SK-N-SH (cell line): ENCODE measurements at regions not wholly inside any gene's neighbourhood (a gene's known extent, or its start where the extent isn't known, plus 50 kb on each side); places are given as distances from the start of the nearest gene placed in this dataset.
"Not testable (repeated sequence)": the region's sequence is repeated elsewhere in the genome, so short reads cannot be mapped to it uniquely, and the experiment has no call there.

Experiments
- CTCF ChIA-PET: fragments of 300-600, 350-600 bp; formaldehyde crosslinking; extraction: SDS; loops from one replicate; lab custom pipeline; 2021; lab: Yijun Ruan, JAX
- POLR2A ChIA-PET: fragments of 350-600 bp; sonication (Branson Sonifier 250); formaldehyde crosslinking; extraction: SDS; loops from one replicate; lab custom pipeline; 2020; ENCODE audit warnings: antibody characterized with exemption, inconsistent platforms; lab: Yijun Ruan, JAX
- DNase-seq: peaks from one replicate; pipeline ENCODE4 v3.0.0; 2012
- H2AFZ ChIP-seq: fragments of 200-600 bp; sonication (generic); 2 replicates; pipeline ENCODE4 v1.8.1; 2016; ENCODE audit warnings: antibody characterized with exemption, mild to moderate bottlenecking, low read depth
- H3F3A ChIP-seq: fragments of 200-600 bp; sonication (generic); replicated peaks from 2 replicates; pipeline ENCODE3; 2016; ENCODE audit warnings: antibody characterized with exemption, mild to moderate bottlenecking; ENCODE audit not compliant: insufficient read depth
- H3K27ac ChIP-seq, 2 experiments: fragments of 200-500 bp in 1 of 2; fragments of 200-600 bp in 1 of 2; sonication (Bioruptor generic) in 1 of 2; sonication (generic), shearing (Covaris generic) in 1 of 2; 2 replicates each; pipeline versions ENCODE4 v1.5.1 to v1.6.1; 2014 to 2016; ENCODE audit warnings: low read depth in 2 of 2, inconsistent platforms in 1 of 2, low read length in 1 of 2, mild to moderate bottlenecking in 1 of 2, mixed read lengths in 1 of 2
- H3K27me3 ChIP-seq: fragments of 200-600 bp; sonication (generic), shearing (Covaris generic); 2 replicates; pipeline ENCODE4 v1.6.1; 2016; ENCODE audit warnings: mixed run types; ENCODE audit not compliant: insufficient read depth
- H3K36me3 ChIP-seq, 2 experiments: fragments of 200-500 bp in 1 of 2; fragments of 200-600 bp in 1 of 2; sonication (Bioruptor generic) in 1 of 2; sonication (generic) in 1 of 2; replicated peaks in 1 of 2; 2 replicates each; pipeline versions ENCODE3 to v1.5.1; 2014 to 2016; ENCODE audit warnings: low read length in 1 of 2, mild to moderate bottlenecking in 1 of 2; ENCODE audit not compliant: insufficient read depth in 2 of 2, control insufficient read depth in 1 of 2
- H3K4me1 ChIP-seq, 2 experiments: fragments of 200-500 bp in 1 of 2; fragments of 200-600 bp in 1 of 2; sonication (Bioruptor generic) in 1 of 2; sonication (generic), shearing (Covaris generic) in 1 of 2; 2 replicates each; pipeline versions ENCODE4 v1.5.1 to v1.6.1; 2014 to 2016; ENCODE audit warnings: low read depth in 1 of 2, low read length in 1 of 2, mixed run types in 1 of 2; ENCODE audit not compliant: insufficient read depth in 2 of 2, control insufficient read depth in 1 of 2
- H3K4me2 ChIP-seq: fragments of 200-600 bp; sonication (generic), shearing (Covaris generic); 2 replicates; pipeline ENCODE4 v1.6.1; 2017; ENCODE audit warnings: mixed run types
- H3K4me3 ChIP-seq, 2 experiments: fragments of 200-500 bp in 1 of 2; fragments of 200-600 bp in 1 of 2; sonication (Bioruptor generic) in 1 of 2; sonication (generic), shearing (Covaris generic) in 1 of 2; 2 replicates each; pipeline versions ENCODE4 v1.5.1 to v1.8.1; 2014 to 2016; ENCODE audit warnings: low read depth in 2 of 2, inconsistent platforms in 1 of 2, low read length in 1 of 2, mild to moderate bottlenecking in 1 of 2, mixed read lengths in 1 of 2, moderate library complexity in 1 of 2
- H3K79me2 ChIP-seq: fragments of 200-600 bp; sonication (generic); 2 replicates; pipeline ENCODE4 v1.8.1; 2017; ENCODE audit warnings: mild to moderate bottlenecking; ENCODE audit not compliant: insufficient read depth
- H3K9ac ChIP-seq: fragments of 200-600 bp; sonication (generic); 2 replicates; pipeline ENCODE4 v1.6.1; 2017; ENCODE audit warnings: mixed run types
- H3K9me2 ChIP-seq: fragments of 200-600 bp; sonication (generic); 2 replicates; pipeline ENCODE4 v1.6.1; 2017; ENCODE audit warnings: mixed run types
- H3K9me3 ChIP-seq: fragments of 200-600 bp; sonication (generic); 2 replicates; pipeline ENCODE4 v1.6.1; 2017; ENCODE audit warnings: mixed run types, mild to moderate bottlenecking, moderate library complexity
- H4K20me1 ChIP-seq: fragments of 200-600 bp; sonication (generic); 2 replicates; pipeline ENCODE4 v1.6.1; 2017; ENCODE audit warnings: mild to moderate bottlenecking, mixed run types; ENCODE audit not compliant: insufficient read depth
- EP300 ChIP-seq, 2 experiments: IDR thresholded peaks; 2 replicates each; pipeline versions ENCODE4 v1.4.0 to v1.6.1; 2012; ENCODE audit warnings: borderline replicate concordance in 1 of 2, low read depth in 1 of 2, low read length in 1 of 2
- EZH2phosphoT487 ChIP-seq: fragments of 200-600 bp; sonication (generic); IDR thresholded peaks from 2 replicates; pipeline ENCODE4 v1.6.1; 2017; ENCODE audit warnings: low read depth, mixed run types, mild to moderate bottlenecking, antibody characterized with exemption, moderate library complexity, borderline replicate concordance
- FOSL2 ChIP-seq: IDR thresholded peaks from 2 replicates; pipeline ENCODE4 v1.4.0; 2012; ENCODE audit warnings: low read depth, mild to moderate bottlenecking, moderate library complexity, borderline replicate concordance
- FOXM1 ChIP-seq: IDR thresholded peaks from 2 replicates; pipeline ENCODE4 v1.4.0; 2012; ENCODE audit warnings: low read depth, mild to moderate bottlenecking
- JUND ChIP-seq: IDR thresholded peaks from 2 replicates; pipeline ENCODE4 v1.4.0; 2012
- MEF2A ChIP-seq: IDR thresholded peaks from 2 replicates; pipeline ENCODE4 v1.4.0; 2012; ENCODE audit warnings: low read depth, borderline replicate concordance
- NRF1 ChIP-seq: IDR thresholded peaks from 2 replicates; pipeline ENCODE4 v1.6.1; 2012; ENCODE audit warnings: low read depth, mild to moderate bottlenecking, low read length
- RAD21 ChIP-seq: IDR thresholded peaks from 2 replicates; pipeline ENCODE4 v1.6.1; 2012; ENCODE audit warnings: mild to moderate bottlenecking, low read length
- RFX5 ChIP-seq: IDR thresholded peaks from 2 replicates; pipeline ENCODE4 v1.6.1; 2012; ENCODE audit warnings: mild to moderate bottlenecking, improper control_type of control experiment, low read length
- TAF1 ChIP-seq: IDR thresholded peaks from 2 replicates; pipeline ENCODE4 v1.6.1; 2012; ENCODE audit warnings: low read depth, mild to moderate bottlenecking, low read length, moderate library complexity, borderline replicate concordance
- TCF12 ChIP-seq: IDR thresholded peaks from 2 replicates; pipeline ENCODE4 v1.4.0; 2012
- WGBS: methylation state at CpG from one replicate; pipeline ENCODE4 v1.1.6; 2017; ENCODE audit warnings: low lambda C conversion rate; 5-methylcytosine and 5-hydroxymethylcytosine counted together
- TF ChIP-seq, protein P1 (sequence below): IDR thresholded peaks from 2 replicates; pipeline ENCODE4 v1.4.0; 2012; ENCODE audit warnings: low read depth, borderline replicate concordance
- TF ChIP-seq, protein P2 (sequence below): IDR thresholded peaks from 2 replicates; pipeline ENCODE4 v1.4.0; 2012; ENCODE audit warnings: low read depth
- TF ChIP-seq, protein P3 (sequence below): IDR thresholded peaks from 2 replicates; pipeline ENCODE4; 2012

DNA sequence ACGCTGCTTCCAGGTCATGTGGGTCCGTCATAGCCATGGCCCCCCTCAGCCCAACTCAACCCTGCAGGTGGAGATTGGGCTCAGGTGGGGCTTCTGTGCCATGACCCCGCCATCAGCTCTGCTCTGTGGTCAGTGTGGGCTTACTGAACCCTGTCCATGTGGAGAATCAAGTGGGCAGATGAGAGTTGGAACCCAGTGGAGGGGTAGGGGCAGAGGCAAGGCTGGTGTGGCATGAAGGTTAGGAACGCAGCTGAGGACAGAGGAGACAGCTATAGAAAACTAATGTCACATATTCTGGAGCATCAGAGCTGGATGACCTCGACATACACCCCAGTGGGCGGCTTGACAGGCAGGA is 355.9 kb downstream of the PTPRU start (continued):
- TF ChIP-seq RFX5 (no peak), FOXM1 (no peak), TAF1 (no peak)
- TF ChIP-seq, all 33 proteins: peak for 0

DNA sequence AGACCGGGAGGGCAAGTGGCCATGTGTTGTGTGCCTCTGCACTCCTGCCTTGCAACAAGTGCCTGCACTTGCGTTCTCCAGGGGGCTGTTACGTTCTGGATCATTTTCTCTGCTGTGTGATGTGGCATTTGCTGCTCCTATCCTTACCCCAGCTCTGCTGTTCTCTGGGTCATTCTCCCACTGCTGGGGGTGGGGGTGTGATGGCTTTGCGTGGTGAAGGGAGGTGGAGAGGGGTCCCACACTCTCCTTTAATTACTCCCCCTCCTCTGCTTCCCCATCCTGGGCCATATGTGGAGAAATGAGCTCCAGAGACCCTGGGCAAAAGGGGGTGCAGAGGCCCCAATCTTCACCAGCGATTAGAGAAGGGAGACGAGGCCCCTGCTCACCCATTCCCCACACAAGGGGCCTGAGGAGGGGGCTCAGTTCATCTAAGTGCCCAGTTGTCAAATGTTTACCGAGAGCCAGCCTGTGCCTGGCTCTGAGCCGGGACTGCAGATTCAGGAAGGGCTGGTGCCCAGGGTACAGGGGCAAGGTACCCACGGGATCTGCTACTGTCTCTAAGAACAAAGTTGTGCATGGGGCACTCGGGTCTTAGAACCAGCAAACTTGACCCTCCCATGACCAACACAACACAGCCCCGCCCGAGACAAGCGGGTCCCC is 355.4 kb downstream of the PTPRU start:
- TF ChIP-seq NRF1 (no peak), RAD21 (no peak), MEF2A (no peak), TAF1 (no peak)
- TF ChIP-seq, protein P1, sequence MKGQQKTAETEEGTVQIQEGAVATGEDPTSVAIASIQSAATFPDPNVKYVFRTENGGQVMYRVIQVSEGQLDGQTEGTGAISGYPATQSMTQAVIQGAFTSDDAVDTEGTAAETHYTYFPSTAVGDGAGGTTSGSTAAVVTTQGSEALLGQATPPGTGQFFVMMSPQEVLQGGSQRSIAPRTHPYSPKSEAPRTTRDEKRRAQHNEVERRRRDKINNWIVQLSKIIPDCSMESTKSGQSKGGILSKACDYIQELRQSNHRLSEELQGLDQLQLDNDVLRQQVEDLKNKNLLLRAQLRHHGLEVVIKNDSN, result no peak
- TF ChIP-seq, all 33 proteins: peak for 0
- Histone ChIP-seq H3F3A (peaks cover 4% of the 10 kb centered on the region), H3K4me1 (peaks cover 0 to 6% of the 10 kb centered on the region in 2 experiments; a peak in 1 of 4 replicates), H3K27ac (no peak overlapping the region), H3K27me3 (no peaks in the 10 kb centered on the region), H3K79me2 (no peaks in the 10 kb centered on the region), H4K20me1 (no peaks in the 10 kb centered on the region), H3K4me2 (0 out of 2 replicates have a peak overlapping the region, but pooled peaks have one; percentile 8), H3K4me3 (no peak overlapping the region), H3K9me3 (no peaks in the 10 kb centered on the region), H3K9me2 (no peaks in the 10 kb centered on the region), H3K9ac (no peak overlapping the region), H2AFZ (no peak overlapping the region), H3K36me3 (no peaks in the 10 kb centered on the region)
- POLR2A ChIA-PET, result no interaction called here
- 75% methylated on average over 8 of the region's 13 CpGs for WGBS
- CTCF ChIA-PET, result interaction anchor here (0.6 to 0.7 kb wide), 2 partner anchors 41 to 110 kb away, joined by 3 read pairs; no protein-coding TSS in a partner anchor
- no peak for DNase-seq

DNA sequence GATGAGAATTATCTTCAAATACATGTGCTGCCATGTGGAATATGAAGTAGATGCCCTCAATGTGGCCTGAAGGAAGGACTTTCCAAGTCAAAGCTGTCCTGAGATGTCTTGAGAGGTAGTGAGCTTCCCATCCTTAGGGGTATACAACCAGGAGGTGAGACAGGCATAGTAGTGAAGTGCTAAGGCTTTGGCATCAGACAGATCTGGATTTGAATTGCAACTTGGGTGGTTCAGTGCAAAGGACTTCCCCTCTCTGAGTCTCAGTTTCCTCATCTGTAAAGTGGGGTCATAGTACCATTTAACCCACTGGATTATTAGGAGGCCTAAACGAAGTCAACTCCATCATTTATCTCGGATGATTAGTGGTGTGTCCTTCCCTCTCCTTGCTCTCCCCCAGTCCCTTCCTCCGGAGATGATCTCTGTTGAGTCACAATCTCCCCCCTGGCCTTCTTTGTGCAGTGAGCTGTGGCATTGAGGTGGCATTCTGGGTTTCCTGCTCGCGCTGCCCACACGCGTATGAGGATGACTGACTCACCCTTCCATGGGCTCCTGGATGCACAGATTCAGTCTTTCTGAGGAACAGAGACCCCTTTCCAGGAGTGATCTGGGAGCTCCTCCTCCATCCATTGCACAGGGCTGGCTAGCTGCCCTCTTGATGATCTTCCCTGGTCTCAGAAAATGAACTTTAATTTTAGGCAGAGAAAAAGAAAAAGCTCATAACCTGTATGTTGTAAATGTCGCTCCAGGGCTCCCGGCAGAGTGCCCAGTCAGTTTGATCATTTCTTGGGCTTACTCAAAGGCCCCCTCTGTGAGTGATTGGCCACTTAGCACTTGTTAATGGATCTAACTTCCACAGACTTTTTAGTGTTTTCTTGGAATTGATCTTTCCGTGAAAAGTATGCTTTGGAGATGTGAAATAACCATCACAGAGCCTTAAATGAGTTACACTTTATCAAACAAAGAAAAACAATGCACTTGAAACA is 354.6 kb downstream of the PTPRU start:
- Histone ChIP-seq H3K27me3 (no peaks in the 10 kb centered on the region), H3K79me2 (no peaks in the 10 kb centered on the region), H3K36me3 (no peaks in the 10 kb centered on the region), H3K9ac (no peak overlapping the region), H3F3A (peaks cover 4% of the 10 kb centered on the region), H3K4me1 (peaks cover 0 to 9% of the 10 kb centered on the region in 2 experiments; a peak in 1 of 4 replicates), H3K4me2 (0 out of 2 replicates have a peak overlapping the region, but pooled peaks have one; percentile 8)
- 33% methylated on average over 10 of the region's 10 CpGs for WGBS
- TF ChIP-seq FOXM1 (no peak), JUND (peak; percentile 27; the same call in 1 of the 2 replicates), TCF12 (0 out of 2 replicates have a peak, but pooled peaks have one; percentile 32), EZH2phosphoT487 (no peak), FOSL2 (peak; percentile 50; the same call in 1 of the 2 replicates), EP300 (IDR thresholded peaks at IDR 0.05; ENCODE audit: borderline replicate concordance in 1 of 2, low read depth in 1 of 2, low read length in 1 of 2) (peak in 1 of 2 experiments; percentile 45; a peak in 1 of 4 replicates)
- TF ChIP-seq, protein P2, sequence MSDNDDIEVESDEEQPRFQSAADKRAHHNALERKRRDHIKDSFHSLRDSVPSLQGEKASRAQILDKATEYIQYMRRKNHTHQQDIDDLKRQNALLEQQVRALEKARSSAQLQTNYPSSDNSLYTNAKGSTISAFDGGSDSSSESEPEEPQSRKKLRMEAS, result 0 out of 2 replicates have a peak, but pooled peaks have one; percentile 28
- TF ChIP-seq, protein P3, sequence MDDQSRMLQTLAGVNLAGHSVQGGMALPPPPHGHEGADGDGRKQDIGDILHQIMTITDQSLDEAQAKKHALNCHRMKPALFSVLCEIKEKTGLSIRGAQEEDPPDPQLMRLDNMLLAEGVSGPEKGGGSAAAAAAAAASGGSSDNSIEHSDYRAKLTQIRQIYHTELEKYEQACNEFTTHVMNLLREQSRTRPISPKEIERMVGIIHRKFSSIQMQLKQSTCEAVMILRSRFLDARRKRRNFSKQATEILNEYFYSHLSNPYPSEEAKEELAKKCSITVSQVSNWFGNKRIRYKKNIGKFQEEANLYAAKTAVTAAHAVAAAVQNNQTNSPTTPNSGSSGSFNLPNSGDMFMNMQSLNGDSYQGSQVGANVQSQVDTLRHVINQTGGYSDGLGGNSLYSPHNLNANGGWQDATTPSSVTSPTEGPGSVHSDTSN, result peak; percentile 47; the same call in 1 of the 2 replicates
- TF ChIP-seq, all 33 proteins: peak for 6
- H2AFZ ChIP-seq, result no peak overlapping the region
- no peaks in the 10 kb centered on the region for H4K20me1 ChIP-seq
- DNase-seq, result no peak
- ChIA-PET POLR2A (no interaction called here), CTCF (interaction anchor here (0.6 to 0.7 kb wide), 2 partner anchors 42 to 111 kb away, joined by 3 read pairs; no protein-coding TSS in a partner anchor)
- no peak overlapping the region for H3K4me3 ChIP-seq
- H3K27ac ChIP-seq, result no peak overlapping the region
- no peaks in the 10 kb centered on the region for H3K9me3 ChIP-seq
- no peaks in the 10 kb centered on the region for H3K9me2 ChIP-seq

DNA sequence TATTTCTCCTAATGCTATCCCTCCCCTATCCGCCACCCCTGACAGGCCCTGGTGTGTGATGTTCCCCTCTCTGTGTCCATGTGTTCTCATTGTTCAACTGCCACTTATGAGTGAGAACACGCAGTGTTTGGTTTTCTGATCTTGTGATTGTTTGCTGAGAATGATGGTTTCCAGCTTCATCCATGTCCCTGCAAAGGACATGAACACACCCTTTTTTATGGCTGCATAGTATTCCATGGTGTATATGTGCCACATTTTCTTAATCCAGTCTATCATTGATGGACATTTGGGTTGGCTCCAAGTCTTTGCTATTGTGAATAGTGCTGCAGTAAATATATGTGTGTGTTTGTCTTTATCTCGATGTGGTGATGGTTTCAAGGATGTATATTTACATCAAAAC is 353.4 kb downstream of the PTPRU start:
- H3K4me2 ChIP-seq, H3F3A ChIP-seq, POLR2A ChIA-PET, DNase-seq, H3K27me3 ChIP-seq, H3K9me2 ChIP-seq, H3K4me3 ChIP-seq, H4K20me1 ChIP-seq, H2AFZ ChIP-seq, H3K9me3 ChIP-seq, H3K9ac ChIP-seq, H3K79me2 ChIP-seq, H3K36me3 ChIP-seq, CTCF ChIA-PET, H3K27ac ChIP-seq: not testable (repeated sequence)
- peaks cover 0 to 15% of the 10 kb centered on the region in 2 experiments; a peak in 1 of 4 replicates for H3K4me1 ChIP-seq
- WGBS, result 80% methylated on average over 3 of the region's 3 CpGs
